ENCODE measurements at regions not wholly inside any gene's neighbourhood (a gene's known extent, or its start where the extent isn't known, plus 50 kb on each side); places are given as distances from the start of the nearest gene placed in this dataset.

GRCh38 chr10:22821501-22821900 is 106.4 kb upstream of the ARMC3 start:
- H3K27me3 Mint-ChIP-seq (ENCODE audit: insufficient read depth, unreplicated experiment) = no peaks in the 10 kb centered on the region
- intact Hi-C loops (cut with micrococcal nuclease) = loop anchor here (5.0 kb wide), 1 partner anchor 829 kb away; no protein-coding TSS in a partner anchor
- H3K4me3 Mint-ChIP-seq (ENCODE audit: unreplicated experiment) = no peak overlapping the region
- DNase-seq (ENCODE audit: unreplicated experiment) = no peak
- POLR2A ChIA-PET = no interaction called here
- BruUV-seq (replicated peaks) = no TSS peak
- peaks cover 19% of the 10 kb centered on the region for H3K4me1 Mint-ChIP-seq (ENCODE audit: insufficient read depth, unreplicated experiment)
- no peak for TF ChIP-seq CTCF (IDR thresholded peaks at IDR 0.05; ENCODE audit: unreplicated experiment)
- H3K9me3 Mint-ChIP-seq (ENCODE audit: unreplicated experiment) = no peaks in the 10 kb centered on the region
- CTCF ChIA-PET = interaction anchor here (0.8 kb wide), 1 partner anchor 26 kb away, joined by 4 read pairs; no protein-coding TSS in a partner anchor
- no peak overlapping the region for H3K27ac Mint-ChIP-seq (ENCODE audit: low read depth, unreplicated experiment)
- H3K36me3 Mint-ChIP-seq (ENCODE audit: insufficient read depth, unreplicated experiment) = peaks cover 6% of the 10 kb centered on the region

GRCh38 chr10:22816298-22816653 is 101.9 kb upstream of the PIP4K2A start:
- POLR2A ChIA-PET = no interaction called here
- CTCF ChIA-PET = no interaction called here
- Mint-ChIP-seq H3K27ac (ENCODE audit: low read depth, unreplicated experiment) (peak overlapping the region; percentile 97), H3K27me3 (ENCODE audit: insufficient read depth, unreplicated experiment) (no peaks in the 10 kb centered on the region), H3K4me3 (ENCODE audit: unreplicated experiment) (peak overlapping the region; percentile 38), H3K36me3 (ENCODE audit: insufficient read depth, unreplicated experiment) (no peaks in the 10 kb centered on the region), H3K4me1 (ENCODE audit: insufficient read depth, unreplicated experiment) (peaks cover 16% of the 10 kb centered on the region), H3K9me3 (ENCODE audit: unreplicated experiment) (no peaks in the 10 kb centered on the region)
- DNase-seq (ENCODE audit: unreplicated experiment) = peak; percentile 92
- no peak for TF ChIP-seq CTCF (IDR thresholded peaks at IDR 0.05; ENCODE audit: unreplicated experiment)
- intact Hi-C loops (cut with micrococcal nuclease) = loop anchor here (2.0 kb wide), 2 partner anchors 77 to 195 kb away; no protein-coding TSS in a partner anchor
- BruUV-seq (replicated peaks) = no TSS peak

- no peak for TF ChIP-seq CTCF (IDR thresholded peaks at IDR 0.05; ENCODE audit: unreplicated experiment)
- no peak for DNase-seq (ENCODE audit: unreplicated experiment)
- H3K27ac Mint-ChIP-seq (ENCODE audit: low read depth, unreplicated experiment) = no peak overlapping the region
- no peaks in the 10 kb centered on the region for H3K27me3 Mint-ChIP-seq (ENCODE audit: insufficient read depth, unreplicated experiment)
- H3K4me1 Mint-ChIP-seq (ENCODE audit: insufficient read depth, unreplicated experiment) = peaks cover 11% of the 10 kb centered on the region
- no peak overlapping the region for H3K4me3 Mint-ChIP-seq (ENCODE audit: unreplicated experiment)
- ChIA-PET POLR2A (no interaction called here), CTCF (interaction anchor here (0.9 kb wide), 1 partner anchor 12 kb away, joined by 5 read pairs; no protein-coding TSS in a partner anchor)
- H3K36me3 Mint-ChIP-seq (ENCODE audit: insufficient read depth, unreplicated experiment) = no peaks in the 10 kb centered on the region
- intact Hi-C loops (cut with micrococcal nuclease) = no loop called here
- no peaks in the 10 kb centered on the region for H3K9me3 Mint-ChIP-seq (ENCODE audit: unreplicated experiment)
- BruUV-seq (replicated peaks) = no TSS peak
These were observed 96.5 kb upstream of the PIP4K2A start for GRCh38 chr10:22810643-22811465.

- CTCF ChIA-PET = no interaction called here
- no peaks in the 10 kb centered on the region for H3K36me3 Mint-ChIP-seq (ENCODE audit: insufficient read depth, unreplicated experiment)
- H3K27me3 Mint-ChIP-seq (ENCODE audit: insufficient read depth, unreplicated experiment) = no peaks in the 10 kb centered on the region
- no peak for DNase-seq (ENCODE audit: unreplicated experiment)
- no TSS peak for BruUV-seq (replicated peaks)
- no peaks in the 10 kb centered on the region for H3K9me3 Mint-ChIP-seq (ENCODE audit: unreplicated experiment)
- TF ChIP-seq CTCF (IDR thresholded peaks at IDR 0.05; ENCODE audit: unreplicated experiment) = no peak
- peaks cover 26% of the 10 kb centered on the region for H3K4me1 Mint-ChIP-seq (ENCODE audit: insufficient read depth, unreplicated experiment)
- no peak overlapping the region for H3K27ac Mint-ChIP-seq (ENCODE audit: low read depth, unreplicated experiment)
- H3K4me3 Mint-ChIP-seq (ENCODE audit: unreplicated experiment) = no peak overlapping the region
- intact Hi-C loops (cut with micrococcal nuclease) = loop anchor here (10.0 kb wide), 1 partner anchor 82 kb away; no protein-coding TSS in a partner anchor
- POLR2A ChIA-PET = no interaction called here
These were observed 92.9 kb upstream of the PIP4K2A start for GRCh38 chr10:22807238-22807637.
